D721Med (cell line): ENCODE measurements at regions not wholly inside any gene's neighbourhood (a gene's known extent, or its start where the extent isn't known, plus 50 kb on each side); places are given as distances from the start of the nearest gene placed in this dataset.

Experiments
- DNase-seq: peaks from one replicate; pipeline ENCODE4 v3.0.0; 2011; ENCODE audit warnings: low spot score; ENCODE audit not compliant: insufficient read length
- FAIRE-seq: peaks from 2 replicates; lab custom pipeline; 2011; peaks lifted over from hg19 to GRCh38; lab: Jason Lieb, UNC
- TF ChIP-seq, protein P1 (sequence below): IDR thresholded peaks from 2 replicates; pipeline ENCODE4 v1.5.1; 2012; ENCODE audit warnings: mild to moderate bottlenecking, control low read depth; ENCODE audit not compliant: insufficient read depth; ENCODE audit errors: missing control alignments

- TF ChIP-seq, protein P1, sequence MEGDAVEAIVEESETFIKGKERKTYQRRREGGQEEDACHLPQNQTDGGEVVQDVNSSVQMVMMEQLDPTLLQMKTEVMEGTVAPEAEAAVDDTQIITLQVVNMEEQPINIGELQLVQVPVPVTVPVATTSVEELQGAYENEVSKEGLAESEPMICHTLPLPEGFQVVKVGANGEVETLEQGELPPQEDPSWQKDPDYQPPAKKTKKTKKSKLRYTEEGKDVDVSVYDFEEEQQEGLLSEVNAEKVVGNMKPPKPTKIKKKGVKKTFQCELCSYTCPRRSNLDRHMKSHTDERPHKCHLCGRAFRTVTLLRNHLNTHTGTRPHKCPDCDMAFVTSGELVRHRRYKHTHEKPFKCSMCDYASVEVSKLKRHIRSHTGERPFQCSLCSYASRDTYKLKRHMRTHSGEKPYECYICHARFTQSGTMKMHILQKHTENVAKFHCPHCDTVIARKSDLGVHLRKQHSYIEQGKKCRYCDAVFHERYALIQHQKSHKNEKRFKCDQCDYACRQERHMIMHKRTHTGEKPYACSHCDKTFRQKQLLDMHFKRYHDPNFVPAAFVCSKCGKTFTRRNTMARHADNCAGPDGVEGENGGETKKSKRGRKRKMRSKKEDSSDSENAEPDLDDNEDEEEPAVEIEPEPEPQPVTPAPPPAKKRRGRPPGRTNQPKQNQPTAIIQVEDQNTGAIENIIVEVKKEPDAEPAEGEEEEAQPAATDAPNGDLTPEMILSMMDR = no peak
Measured at GRCh38 chr3:99094606-99095005, 193.1 kb upstream of the DCBLD2 start.

DNA sequence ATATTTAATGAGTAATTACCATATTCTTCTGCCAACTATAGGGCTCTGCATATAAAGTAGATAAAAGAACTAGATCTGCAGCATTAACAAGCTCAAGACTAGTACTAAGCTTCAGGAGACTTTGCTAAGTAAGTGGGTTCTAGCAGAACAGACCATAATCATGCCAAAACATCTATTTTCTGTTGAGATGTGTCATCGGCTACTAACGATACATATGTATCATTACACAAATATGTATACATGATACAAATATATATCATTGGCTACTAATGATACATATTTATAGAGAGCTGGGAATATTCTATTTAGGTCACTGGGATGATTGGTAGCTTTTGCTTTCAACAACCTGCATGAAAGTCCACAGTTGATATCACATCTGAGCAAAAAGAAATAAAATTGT lies 185.8 kb upstream of the DCBLD2 start:
- DNase-seq = no peak
- no peak for FAIRE-seq
- TF ChIP-seq, protein P1 = no peak

More at GRCh38 chr3:99094606-99095005, 193.1 kb upstream of the DCBLD2 start:
- FAIRE-seq (no peak), DNase-seq (no peak)

- FAIRE-seq = no peak
- TF ChIP-seq, protein P1 = no peak
- no peak for DNase-seq
Measured at GRCh38 chr3:99084826-99085225, 183.3 kb upstream of the DCBLD2 start.

GRCh38 chr3:99084156-99084555 lies 182.7 kb upstream of the DCBLD2 start:
- FAIRE-seq (no peak), DNase-seq (no peak)
- TF ChIP-seq, protein P1 = no peak

DNA sequence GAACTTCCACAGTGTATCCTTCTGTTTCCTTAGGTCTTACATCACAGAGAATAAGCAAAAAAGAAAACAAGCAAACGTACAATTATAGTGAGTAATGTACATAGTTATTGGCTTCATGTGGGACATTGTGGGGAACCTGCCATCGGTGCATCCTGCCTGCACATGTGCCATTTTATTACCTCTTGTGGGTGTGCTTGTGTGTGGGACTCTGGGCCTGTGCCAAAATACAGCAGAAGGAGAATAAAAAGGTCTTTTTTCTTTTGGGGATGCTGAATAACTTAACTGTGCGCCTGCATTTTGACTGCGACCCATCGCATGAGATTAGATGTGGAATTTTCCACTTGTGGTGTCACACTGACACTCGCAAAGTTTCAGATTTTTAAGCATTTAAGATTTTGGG lies 169.6 kb upstream of the DCBLD2 start:
- TF ChIP-seq, protein P1 = no peak
- FAIRE-seq = no peak
- no peak for DNase-seq

GRCh38 chr3:99069973-99070372 lies 168.5 kb upstream of the DCBLD2 start:
- TF ChIP-seq, protein P1 = no peak
- no peak for DNase-seq
- FAIRE-seq = no peak

GRCh38 chr3:99066863-99067262 lies 165.4 kb upstream of the DCBLD2 start:
- DNase-seq (no peak), FAIRE-seq (no peak)
- TF ChIP-seq, protein P1 = no peak
